Thyroid gland (tissue), 4 donors: ENCODE measurements at regions not wholly inside any gene's neighbourhood (a gene's known extent, or its start where the extent isn't known, plus 50 kb on each side); places are given as distances from the start of the nearest gene placed in this dataset. TPM values are rescaled to one million over a fixed set of nuclear protein-coding genes. Genes with fewer than 3 reads are reported as not detected.

Source experiments
- DNase-seq, 2 donors: peaks; one replicate each; pipeline ENCODE4 v3.0.0-alpha.2; 2019
- H3K27ac ChIP-seq, 3 donors: fragments of 200-600 bp; sonication (generic); 1 replicate in 2 of 3; 2 replicates in 1 of 3; pipeline ENCODE4 v1.5.1; 2016 to 2019; ENCODE audit warnings: mild to moderate bottlenecking in 1 of 3, moderate library complexity in 1 of 3
- H3K27me3 ChIP-seq: fragments of 200-600 bp; sonication (generic); one replicate; pipeline ENCODE4 v1.5.1; 2019
- H3K36me3 ChIP-seq, 2 donors: fragments of 200-600 bp; sonication (generic); one replicate each; pipeline ENCODE4 v1.5.1; 2016 to 2019
- H3K4me1 ChIP-seq, 2 donors: fragments of 200-600 bp; sonication (generic); one replicate each; pipeline ENCODE4 v1.5.1; 2017 to 2019
- H3K4me3 ChIP-seq, 3 donors: fragments of 200-600 bp; sonication (generic); replicated peaks in 1 of 3; 1 replicate in 2 of 3; 2 replicates in 1 of 3; pipeline ENCODE4 v1.5.1; 2016; ENCODE audit warnings: mild to moderate bottlenecking in 1 of 3
- H3K9me3 ChIP-seq: fragments of 200-600 bp; sonication (generic); one replicate; pipeline ENCODE4 v1.5.1; 2017
- POLR2A ChIP-seq, 2 donors: fragments of 450-650 bp; IDR thresholded peaks; one replicate each; pipeline ENCODE4 v1.6.1; 2017; ENCODE audit warnings: antibody characterized with exemption in 2 of 2, mild to moderate bottlenecking in 2 of 2, moderate library complexity in 1 of 2
- WGBS, 2 donors: methylation state at CpG; one replicate each; pipeline ENCODE4 v1.1.5; 2017; 5-methylcytosine and 5-hydroxymethylcytosine counted together
- intact Hi-C: fragments of 100-400 bp; cut with DNase I; formaldehyde crosslinking; loops from one replicate; pipeline ENCODE4 v1.15.1; 2023
- microRNA counts, 2 donors: library from miRNA; unstranded; fragments of <30 nt; microRNA quantifications; one replicate each; lab custom pipeline; 2016 to 2017
- small RNA-seq: library from RNA; depleted of rRNA; stranded (forward); fragments of <200 nt; gene quantifications from one replicate; pipeline ENCODE3, GENCODE V24; 2016
- TF ChIP-seq, protein P1 (sequence below), 6 experiments: fragments of 200-600 bp in 3 of 6; fragments of 450-650 bp in 3 of 6; sonication (generic) in 3 of 6; IDR thresholded peaks; one replicate each; pipeline ENCODE4 v1.5.1; 2016 to 2019; ENCODE audit warnings: antibody characterized with exemption in 6 of 6, mild to moderate bottlenecking in 2 of 6, inconsistent platforms in 1 of 6, moderate library complexity in 1 of 6

DNA sequence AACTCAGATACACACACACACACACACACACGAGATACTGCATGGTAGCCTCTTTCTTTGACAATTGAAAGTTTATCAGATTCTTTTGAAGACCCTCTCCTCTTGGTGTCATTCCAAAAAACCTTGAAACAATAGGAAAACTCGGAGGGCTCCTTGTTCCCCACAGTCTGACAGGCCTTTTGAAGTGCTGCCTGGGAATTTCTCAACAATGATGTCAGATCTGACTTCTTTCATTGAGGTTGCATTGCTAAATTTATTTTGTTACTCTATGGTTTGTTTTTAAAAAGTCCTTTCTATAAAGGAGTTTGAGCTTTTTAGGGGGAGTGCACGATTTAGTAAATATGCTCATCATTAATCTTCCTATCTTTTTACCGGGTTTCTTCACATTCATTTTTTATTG, 583.9 kb downstream of the SEMA5A start:
- no peaks in the 10 kb centered on the region for H3K4me1 ChIP-seq
- H3K36me3 ChIP-seq = no peaks in the 10 kb centered on the region
- H3K27ac ChIP-seq = no peak overlapping the region
- no peaks in the 10 kb centered on the region for H3K9me3 ChIP-seq
- H3K4me3 ChIP-seq = no peak overlapping the region
- no peak for TF ChIP-seq POLR2A (IDR thresholded peaks at IDR 0.05)
- TF ChIP-seq, protein P1, sequence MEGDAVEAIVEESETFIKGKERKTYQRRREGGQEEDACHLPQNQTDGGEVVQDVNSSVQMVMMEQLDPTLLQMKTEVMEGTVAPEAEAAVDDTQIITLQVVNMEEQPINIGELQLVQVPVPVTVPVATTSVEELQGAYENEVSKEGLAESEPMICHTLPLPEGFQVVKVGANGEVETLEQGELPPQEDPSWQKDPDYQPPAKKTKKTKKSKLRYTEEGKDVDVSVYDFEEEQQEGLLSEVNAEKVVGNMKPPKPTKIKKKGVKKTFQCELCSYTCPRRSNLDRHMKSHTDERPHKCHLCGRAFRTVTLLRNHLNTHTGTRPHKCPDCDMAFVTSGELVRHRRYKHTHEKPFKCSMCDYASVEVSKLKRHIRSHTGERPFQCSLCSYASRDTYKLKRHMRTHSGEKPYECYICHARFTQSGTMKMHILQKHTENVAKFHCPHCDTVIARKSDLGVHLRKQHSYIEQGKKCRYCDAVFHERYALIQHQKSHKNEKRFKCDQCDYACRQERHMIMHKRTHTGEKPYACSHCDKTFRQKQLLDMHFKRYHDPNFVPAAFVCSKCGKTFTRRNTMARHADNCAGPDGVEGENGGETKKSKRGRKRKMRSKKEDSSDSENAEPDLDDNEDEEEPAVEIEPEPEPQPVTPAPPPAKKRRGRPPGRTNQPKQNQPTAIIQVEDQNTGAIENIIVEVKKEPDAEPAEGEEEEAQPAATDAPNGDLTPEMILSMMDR (IDR thresholded peaks at IDR 0.05) = no peak
- no peak for DNase-seq
- H3K27me3 ChIP-seq = no peaks in the 10 kb centered on the region
- WGBS, 2 donors = 49 to 59% methylated on average over 4 of the region's 4 CpGs
- intact Hi-C loops = no loop called here

DNA sequence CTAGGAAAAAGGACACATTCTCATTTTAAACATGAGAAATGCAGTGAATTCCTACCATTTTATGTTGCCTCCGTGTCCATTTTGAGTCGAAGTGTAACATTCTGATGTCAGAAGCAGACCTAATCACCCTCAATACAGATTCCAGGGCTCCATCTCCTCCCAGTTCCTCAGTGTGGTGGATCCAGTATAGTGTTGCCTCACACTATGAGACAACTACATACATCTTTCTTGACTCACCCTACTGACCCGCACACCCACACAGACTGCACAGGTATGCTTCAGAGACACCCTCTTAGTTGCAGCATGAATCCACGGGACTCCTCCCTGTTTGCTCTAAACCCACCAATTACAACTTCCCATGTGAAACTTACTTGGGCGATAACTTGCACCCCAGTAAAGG, 564.9 kb downstream of the SEMA5A start:
- H3K27me3 ChIP-seq = no peaks in the 10 kb centered on the region
- intact Hi-C loops = no loop called here
- H3K27ac ChIP-seq = no peak overlapping the region

DNA sequence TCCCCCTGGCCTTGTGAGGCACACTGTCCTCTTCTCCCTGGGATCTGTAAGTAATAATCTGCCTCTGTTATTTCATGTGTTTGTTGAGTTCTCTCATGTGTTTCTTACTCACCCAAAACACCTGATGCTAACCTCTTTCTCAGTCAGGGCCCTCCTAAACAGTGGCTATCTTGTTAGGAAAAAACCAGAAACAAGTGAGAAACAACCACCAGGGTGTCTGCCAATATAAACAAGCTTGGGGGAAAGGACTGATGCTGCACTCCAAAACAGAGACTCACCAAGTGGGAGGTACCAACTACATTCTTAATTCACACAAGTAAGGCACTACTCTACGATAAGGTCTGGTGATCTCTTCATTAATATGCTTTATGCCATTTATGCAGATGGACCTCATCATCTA, 564.4 kb downstream of the SEMA5A start:
- Histone ChIP-seq H3K27me3 (no peaks in the 10 kb centered on the region), H3K36me3 (no peaks in the 10 kb centered on the region), H3K4me3 (no peak overlapping the region), H3K27ac (no peak overlapping the region), H3K4me1 (no peaks in the 10 kb centered on the region), H3K9me3 (no peaks in the 10 kb centered on the region)
- intact Hi-C loops = no loop called here
- TF ChIP-seq POLR2A (IDR thresholded peaks at IDR 0.05) = no peak
- TF ChIP-seq, protein P1 (IDR thresholded peaks at IDR 0.05) = no peak
- 76 to 78% methylated on average over 1 of the region's 1 CpG for WGBS, 2 donors
- no peak for DNase-seq

More for the DNA sequence above, 564.9 kb downstream of the SEMA5A start:
- no peak for DNase-seq
- TF ChIP-seq, protein P1 (IDR thresholded peaks at IDR 0.05) = no peak
- no peak for TF ChIP-seq POLR2A (IDR thresholded peaks at IDR 0.05)
- WGBS, 2 donors = 92 to 95% methylated on average over 5 of the region's 5 CpGs
- Histone ChIP-seq H3K4me3 (no peak overlapping the region), H3K36me3 (no peaks in the 10 kb centered on the region), H3K9me3 (no peaks in the 10 kb centered on the region), H3K4me1 (no peaks in the 10 kb centered on the region)

DNA sequence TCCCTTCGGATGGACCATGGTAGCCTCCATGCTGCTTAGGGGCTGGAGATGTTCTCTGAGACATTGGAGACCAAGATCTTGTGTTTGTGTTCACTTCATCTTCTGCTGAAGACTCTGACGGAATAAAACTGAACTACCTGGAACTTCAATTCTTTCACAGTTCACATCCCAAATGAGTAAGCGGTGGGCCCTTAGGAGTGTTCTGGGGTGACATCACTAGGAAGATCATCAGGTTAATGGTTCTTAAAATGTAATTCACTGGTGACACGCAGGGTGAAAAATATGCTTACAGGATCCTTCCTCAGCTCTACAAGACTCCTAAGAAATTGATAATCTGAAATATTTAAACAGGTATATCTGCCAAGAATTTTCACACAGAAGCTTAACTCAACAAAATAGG, 561.5 kb downstream of the SEMA5A start:
- H3K27me3 ChIP-seq = no peaks in the 10 kb centered on the region
- H3K4me3 ChIP-seq = no peak overlapping the region
- WGBS, 2 donors = 70 to 95% methylated on average over 4 of the region's 4 CpGs
- no peak overlapping the region for H3K27ac ChIP-seq
- TF ChIP-seq, protein P1 (IDR thresholded peaks at IDR 0.05) = no peak
- no peak for TF ChIP-seq POLR2A (IDR thresholded peaks at IDR 0.05)
- no peaks in the 10 kb centered on the region for H3K36me3 ChIP-seq
- H3K4me1 ChIP-seq = no peaks in the 10 kb centered on the region
- intact Hi-C loops = no loop called here
- no peaks in the 10 kb centered on the region for H3K9me3 ChIP-seq
- DNase-seq = no peak

MicroRNAs encoded in the stretch of these regions (microRNA counts, 767-probe panel; counts per million panel counts)
- microRNA hsa-miR-4458 (lab: Ali Mortazavi, UCI) = 0 to 2,055 counts per million in 2 donors

Small RNAs in the stretch of these regions (small RNA-seq; reads per million reads assigned to genes)
- gene AC091895.1 (not detected), gene AC091912.1 (not detected), gene AC091912.2 (not detected), gene AC091932.2 (not detected), gene AC091932.4 (not detected), gene AC091953.1 (not detected), gene AC091953.2 (not detected), gene AC091953.3 (not detected), gene AC091953.5 (not detected), gene AC091965.3 (not detected), gene RNU1-76P (not detected)
